Gastroesophageal sphincter (tissue), 3 donors: ENCODE measurements at regions not wholly inside any gene's neighbourhood (a gene's known extent, or its start where the extent isn't known, plus 50 kb on each side); places are given as distances from the start of the nearest gene placed in this dataset.

Source experiments
- EP300 ChIP-seq: sonication (generic); formaldehyde crosslinking; IDR thresholded peaks from one replicate; pipeline ENCODE4 v1.6.1; 2017; ENCODE audit warnings: antibody characterized with exemption, mild to moderate bottlenecking
- POLR2A ChIP-seq, 2 donors: fragments of 450-650 bp; IDR thresholded peaks; one replicate each; pipeline ENCODE4 v1.6.1; 2017; ENCODE audit warnings: antibody characterized with exemption in 2 of 2, mild to moderate bottlenecking in 2 of 2, moderate library complexity in 1 of 2
- POLR2AphosphoS5 ChIP-seq: sonication (generic); formaldehyde crosslinking; IDR thresholded peaks from one replicate; pipeline ENCODE4 v1.6.1; 2017; ENCODE audit warnings: antibody characterized with exemption
- TF ChIP-seq, protein P1 (sequence below), 4 experiments: fragments of 200-600 bp in 2 of 4; fragments of 450-650 bp in 2 of 4; sonication (generic) in 1 of 4; IDR thresholded peaks; one replicate each; pipeline ENCODE4 v1.5.1; 2017 to 2019; ENCODE audit warnings: antibody characterized with exemption in 4 of 4, mild to moderate bottlenecking in 2 of 4, moderate library complexity in 2 of 4

GRCh38 chr2:239526038-239526437 is 125.2 kb upstream of the HDAC4 start:
- TF ChIP-seq POLR2A (IDR thresholded peaks at IDR 0.05) (no peak), POLR2AphosphoS5 (no peak), EP300 (no peak)
- TF ChIP-seq, protein P1, sequence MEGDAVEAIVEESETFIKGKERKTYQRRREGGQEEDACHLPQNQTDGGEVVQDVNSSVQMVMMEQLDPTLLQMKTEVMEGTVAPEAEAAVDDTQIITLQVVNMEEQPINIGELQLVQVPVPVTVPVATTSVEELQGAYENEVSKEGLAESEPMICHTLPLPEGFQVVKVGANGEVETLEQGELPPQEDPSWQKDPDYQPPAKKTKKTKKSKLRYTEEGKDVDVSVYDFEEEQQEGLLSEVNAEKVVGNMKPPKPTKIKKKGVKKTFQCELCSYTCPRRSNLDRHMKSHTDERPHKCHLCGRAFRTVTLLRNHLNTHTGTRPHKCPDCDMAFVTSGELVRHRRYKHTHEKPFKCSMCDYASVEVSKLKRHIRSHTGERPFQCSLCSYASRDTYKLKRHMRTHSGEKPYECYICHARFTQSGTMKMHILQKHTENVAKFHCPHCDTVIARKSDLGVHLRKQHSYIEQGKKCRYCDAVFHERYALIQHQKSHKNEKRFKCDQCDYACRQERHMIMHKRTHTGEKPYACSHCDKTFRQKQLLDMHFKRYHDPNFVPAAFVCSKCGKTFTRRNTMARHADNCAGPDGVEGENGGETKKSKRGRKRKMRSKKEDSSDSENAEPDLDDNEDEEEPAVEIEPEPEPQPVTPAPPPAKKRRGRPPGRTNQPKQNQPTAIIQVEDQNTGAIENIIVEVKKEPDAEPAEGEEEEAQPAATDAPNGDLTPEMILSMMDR (IDR thresholded peaks at IDR 0.05) = no peak
